NCI-H146 treated with DMSO at 0.1 percent for 48 hours (cell line): ENCODE measurements at regions not wholly inside any gene's neighbourhood (a gene's known extent, or its start where the extent isn't known, plus 50 kb on each side); places are given as distances from the start of the nearest gene placed in this dataset.

Experiments used
- DNase-seq: peaks from one replicate; lab custom pipeline; 2025; ENCODE audit not compliant: unreplicated experiment; lab: John Stamatoyannopoulos, UW

GRCh38 chr10:128367807-128368206, 241.6 kb upstream of the MKI67 start:
- DNase-seq: no peak

DNA sequence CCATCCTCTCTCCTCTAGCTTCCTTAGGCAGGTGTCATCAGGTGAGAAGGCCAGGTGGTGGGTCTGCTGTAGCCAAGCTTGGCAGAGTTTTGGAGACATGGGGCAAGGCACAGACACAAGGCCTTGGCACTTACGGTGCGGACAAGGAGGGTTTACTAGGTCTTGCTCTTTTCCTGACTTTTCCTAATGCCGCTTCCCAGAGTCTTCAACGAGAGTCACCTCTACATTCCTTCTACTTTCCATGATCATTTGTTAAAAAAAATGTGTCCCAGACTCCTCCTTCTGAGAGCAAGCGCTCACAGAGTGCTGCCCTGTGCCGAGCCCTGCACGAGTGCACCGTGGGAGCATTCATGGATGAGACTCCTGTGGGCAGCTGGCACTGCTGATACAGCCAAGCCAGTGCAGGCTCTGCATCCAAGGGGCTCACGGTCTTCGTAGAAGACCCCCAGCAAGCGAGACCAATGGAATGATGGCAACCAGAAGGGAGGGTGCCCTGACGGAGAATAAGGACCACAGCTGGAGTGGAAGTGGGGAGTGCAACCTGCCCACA, 243.0 kb upstream of the MKI67 start:
- no peak for DNase-seq

- no peak for DNase-seq
Observed at GRCh38 chr10:128373071-128373749, 247.0 kb upstream of the MKI67 start.

GRCh38 chr10:128373831-128374230, 247.6 kb upstream of the MKI67 start:
- DNase-seq: no peak

DNA sequence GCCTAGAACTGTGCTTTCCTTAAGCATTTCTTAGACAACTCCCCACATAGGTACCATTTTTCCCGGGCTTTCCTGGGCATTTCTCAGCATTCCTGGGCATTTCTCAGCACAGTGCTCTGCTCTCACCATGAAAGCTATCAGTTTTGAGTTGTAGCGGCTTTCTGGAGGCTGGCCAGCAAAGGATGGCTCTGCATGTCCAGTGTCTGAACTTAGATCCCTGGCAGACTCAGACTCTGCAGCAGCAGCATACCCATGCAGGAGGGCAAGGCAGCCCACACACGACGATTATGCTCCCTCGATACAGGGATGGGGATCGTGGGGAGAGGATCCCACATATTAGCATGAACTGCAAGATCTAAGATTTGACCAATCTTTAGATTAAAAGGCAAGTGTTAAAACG, 248.9 kb upstream of the MKI67 start:
- DNase-seq: no peak

GRCh38 chr10:128377364-128377987, 251.3 kb upstream of the MKI67 start:
- DNase-seq: no peak

- DNase-seq: no peak
Observed at GRCh38 chr10:128377988-128378387, 251.8 kb upstream of the MKI67 start.

- no peak for DNase-seq
Observed at GRCh38 chr10:128380946-128381345, 254.7 kb upstream of the MKI67 start.

DNA sequence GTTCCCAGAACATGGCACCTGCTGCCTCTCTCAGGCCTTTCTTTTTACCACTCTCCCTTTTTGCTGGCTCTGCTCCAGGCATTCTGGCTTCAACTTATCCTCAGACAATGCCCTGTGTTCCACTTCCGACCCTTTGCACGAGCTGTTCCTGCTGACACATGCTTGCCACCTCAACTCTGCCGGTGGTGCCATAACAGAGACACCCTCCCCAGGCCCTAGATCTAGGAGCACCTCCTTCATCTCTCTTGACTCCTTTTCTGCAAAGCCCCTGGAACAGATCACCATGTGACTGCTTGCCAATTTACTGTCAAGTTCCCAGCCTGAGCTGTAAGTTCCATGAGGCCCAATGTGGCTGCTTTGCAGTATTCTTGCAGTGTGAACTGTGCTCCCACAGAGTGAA, 256.0 kb upstream of the MKI67 start:
- DNase-seq: no peak

- no peak for DNase-seq
Observed at GRCh38 chr10:128384831-128385230, 258.6 kb upstream of the MKI67 start.

GRCh38 chr10:128386231-128386630, 260.0 kb upstream of the MKI67 start:
- DNase-seq: no peak

DNA sequence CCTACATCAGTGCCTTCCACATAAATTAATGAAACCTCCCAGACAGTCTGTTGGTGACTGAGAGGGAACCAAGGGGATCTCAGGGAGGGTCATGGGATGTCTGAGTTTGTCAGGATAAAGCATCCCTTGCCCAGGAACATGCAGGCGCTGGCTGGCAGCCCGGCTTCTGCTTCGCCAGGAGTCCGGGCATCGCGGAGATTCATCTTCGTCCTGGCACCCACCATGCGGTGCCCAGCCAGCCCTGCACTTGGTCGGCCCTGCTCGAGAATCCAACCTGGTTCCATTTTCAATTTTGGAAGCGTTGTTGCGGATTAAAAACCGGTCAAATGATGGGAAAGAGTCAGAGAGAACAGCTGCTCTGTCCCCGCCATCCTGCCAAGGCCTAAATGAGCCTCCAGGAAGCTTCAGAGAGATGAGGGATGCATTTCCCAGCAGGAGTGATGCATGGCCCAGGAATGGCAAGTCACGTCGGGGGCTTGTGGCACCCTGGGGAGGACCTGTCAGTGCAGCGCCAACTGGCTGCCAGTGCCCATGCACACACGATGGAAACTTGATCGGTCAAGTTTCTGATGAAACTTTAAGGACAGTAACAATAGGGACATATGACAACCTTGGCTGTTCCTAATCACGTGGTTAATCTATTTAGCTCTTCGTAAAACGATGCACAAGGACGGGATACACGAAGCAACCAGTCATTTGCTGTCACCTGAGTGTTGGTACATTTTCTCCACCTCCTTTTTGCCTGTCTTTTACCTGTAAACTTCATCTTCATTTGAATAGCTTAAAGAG, 260.8 kb upstream of the MKI67 start:
- DNase-seq: no peak

DNA sequence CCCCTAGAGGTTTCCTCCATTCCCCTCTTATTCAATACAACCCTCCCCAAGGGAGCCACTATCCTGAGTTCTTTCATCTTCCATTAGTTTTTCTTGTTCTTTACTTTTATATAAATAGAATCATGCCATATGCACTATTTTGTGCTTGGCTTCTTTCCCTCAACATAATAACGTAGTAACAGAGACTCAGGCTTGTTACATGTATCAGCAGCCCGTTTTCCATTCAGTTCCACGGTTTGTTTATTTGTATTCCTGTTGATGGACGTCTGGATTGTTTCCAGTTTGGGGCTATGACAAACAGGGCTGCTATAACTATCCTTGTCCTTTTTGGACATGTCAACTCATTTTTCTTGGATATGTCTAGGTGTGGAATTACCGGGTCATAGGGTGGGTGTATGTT, 264.4 kb upstream of the MKI67 start:
- DNase-seq: no peak

GRCh38 chr10:128393546-128393945, 267.3 kb upstream of the MKI67 start:
- no peak for DNase-seq

GRCh38 chr10:128398118-128398517, 271.9 kb upstream of the MKI67 start:
- no peak for DNase-seq

GRCh38 chr10:128398999-128399398, 272.8 kb upstream of the MKI67 start:
- DNase-seq: no peak

GRCh38 chr10:128400564-128400963, 274.3 kb upstream of the MKI67 start:
- DNase-seq: no peak

DNA sequence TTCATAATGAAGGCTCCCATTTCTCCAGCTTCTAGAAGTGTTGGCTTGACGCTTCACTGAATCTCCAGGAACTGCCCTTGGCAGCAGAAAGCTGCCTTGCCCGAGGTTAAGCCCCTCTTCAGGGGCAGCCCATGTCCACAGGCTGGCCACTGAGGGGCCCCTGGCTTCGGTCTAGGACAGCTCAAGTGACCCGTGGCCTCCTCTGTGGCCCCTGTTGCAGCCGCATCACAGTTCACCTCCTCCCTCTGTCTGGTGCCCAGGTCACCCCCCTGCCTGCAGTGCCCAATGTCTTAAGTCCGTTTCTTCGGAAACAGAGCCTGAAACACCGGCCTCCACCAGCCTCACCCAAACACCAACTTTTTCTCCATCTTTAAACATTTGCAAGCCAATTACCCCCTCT, 279.2 kb upstream of the MKI67 start:
- DNase-seq: no peak

DNA sequence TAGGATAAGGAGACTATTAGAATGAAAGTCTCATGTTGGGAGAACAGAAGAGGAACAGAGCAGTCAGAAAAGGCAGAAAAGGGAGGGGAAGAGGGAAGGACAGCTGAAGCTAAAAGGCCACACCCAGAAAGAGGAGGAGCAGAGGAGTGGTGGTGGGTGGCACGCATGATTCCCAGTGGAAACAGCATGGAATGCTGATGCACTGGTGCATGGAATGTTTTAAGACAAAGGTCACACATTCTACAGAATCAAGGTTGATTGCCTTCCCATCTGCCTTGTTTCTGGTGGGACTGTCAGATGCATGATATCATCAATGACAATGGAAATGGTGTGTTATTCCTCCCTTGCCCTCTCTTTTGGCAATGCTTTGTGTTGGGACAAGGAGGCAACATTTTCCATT, 285.4 kb upstream of the MKI67 start:
- no peak for DNase-seq

GRCh38 chr10:128414568-128414967, 288.3 kb upstream of the MKI67 start:
- DNase-seq: no peak

GRCh38 chr10:128416231-128416630, 290.0 kb upstream of the MKI67 start:
- no peak for DNase-seq

GRCh38 chr10:128417826-128418225, 291.6 kb upstream of the MKI67 start:
- no peak for DNase-seq
